HCT116 (cell line): ENCODE measurements at regions not wholly inside any gene's neighbourhood (a gene's known extent, or its start where the extent isn't known, plus 50 kb on each side); places are given as distances from the start of the nearest gene placed in this dataset.

Experiments used
- ATAC-seq: fragments of 200-7000 bp; cut with Tn5 transposase; 2 replicates; pipeline ENCODE4 v1.9.1; 2020; ENCODE audit warnings: mild to moderate bottlenecking, moderate library complexity
- BruUV-seq: library from RNA; stranded (reverse); fragments of 400-500 nt; replicated peaks from 2 replicates; lab custom pipeline; 2021; lab: Mats Ljungman, UMichigan
- CTCF ChIA-PET: fragments of 300-600 bp; sonication (Branson Sonifier 250); formaldehyde crosslinking; loops from one replicate; lab custom pipeline; 2021; ENCODE audit warnings: antibody characterized with exemption; lab: Charles Lee
- POLR2A ChIA-PET: fragments of 300-600, 350-600 bp; sonication (Branson Sonifier 250); formaldehyde crosslinking; loops from one replicate; lab custom pipeline; 2021; ENCODE audit warnings: antibody characterized with exemption; lab: Charles Lee
- RAD21 ChIA-PET, 2 experiments: fragments of 300-600 bp; sonication (Branson Sonifier 250); formaldehyde crosslinking; loops; one replicate each; lab custom pipeline; 2023; ENCODE audit warnings: low total read pairs in 2 of 2; ENCODE audit not compliant: uncharacterized antibody in 2 of 2, unreplicated experiment in 2 of 2, low non-redundant PET in 1 of 2; lab: Charles Lee
- DNase-seq: peaks from one replicate; pipeline ENCODE4 v3.0.0-alpha.2; 2010; ENCODE audit warnings: low read depth, low spot score
- H2AFZ ChIP-seq: fragments of 200-600 bp; shearing (Covaris generic), sonication (generic); 2 replicates; pipeline ENCODE4 v1.6.1; 2017; ENCODE audit warnings: low read depth, mixed run types, mixed read lengths, antibody characterized with exemption, low read length; ENCODE audit not compliant: poor library complexity, severe bottlenecking
- H3K27ac ChIP-seq: 2 replicates; pipeline ENCODE4 v1.5.1; 2012; ENCODE audit warnings: low read depth, low read length
- H3K27me3 ChIP-seq: fragments of 200-600 bp; sonication (generic); 2 replicates; pipeline ENCODE4 v1.6.1; 2016; ENCODE audit warnings: mixed run types, low read length, mixed read lengths; ENCODE audit not compliant: insufficient read depth
- H3K36me3 ChIP-seq, 2 experiments: fragments of 200-500 bp in 1 of 2; fragments of 200-600 bp in 1 of 2; sonication (Bioruptor generic) in 1 of 2; sonication (generic) in 1 of 2; 2 replicates each; pipeline versions ENCODE4 v1.5.1 to v1.6.1; 2014 to 2016; ENCODE audit warnings: low read length in 2 of 2, inconsistent platforms in 1 of 2, mixed read lengths in 1 of 2, mixed run types in 1 of 2; ENCODE audit not compliant: insufficient read depth in 2 of 2, control insufficient read depth in 1 of 2
- H3K4me1 ChIP-seq, 2 experiments: fragments of 200-600 bp in 1 of 2; sonication (generic) in 1 of 2; 2 replicates each; pipeline versions ENCODE4 v1.5.1 to v1.6.1; 2012 to 2017; ENCODE audit warnings: low read length in 2 of 2, inconsistent platforms in 1 of 2, mild to moderate bottlenecking in 1 of 2, mixed read lengths in 1 of 2, mixed run types in 1 of 2, moderate library complexity in 1 of 2; ENCODE audit not compliant: insufficient read depth in 2 of 2, control insufficient read depth in 1 of 2
- H3K4me2 ChIP-seq: fragments of 200-600 bp; sonication (generic); 2 replicates; pipeline ENCODE4 v1.6.1; 2017; ENCODE audit warnings: mixed run types, low read length, mixed read lengths
- H3K4me3 ChIP-seq, 2 experiments: fragments of 200-600 bp in 1 of 2; sonication (generic) in 1 of 2; replicated peaks in 1 of 2; 2 replicates each; pipeline ENCODE4 v1.5.1; 2011 to 2016; ENCODE audit warnings: low read length in 2 of 2, control low read depth in 1 of 2, low read depth in 1 of 2, mild to moderate bottlenecking in 1 of 2, mixed read lengths in 1 of 2, mixed run types in 1 of 2
- H3K79me2 ChIP-seq: fragments of 200-600 bp; sonication (generic); 2 replicates; pipeline ENCODE4 v1.6.1; 2017; ENCODE audit warnings: mild to moderate bottlenecking, mixed run types, low read length, moderate library complexity, mixed read lengths; ENCODE audit not compliant: insufficient read depth
- H3K9ac ChIP-seq: fragments of 200-600 bp; sonication (generic); 2 replicates; pipeline ENCODE4 v1.6.1; 2016; ENCODE audit warnings: low read length, mixed read lengths
- H3K9me2 ChIP-seq: fragments of 200-600 bp; sonication (generic), shearing (Covaris generic); 2 replicates; pipeline ENCODE4 v1.6.1; 2017; ENCODE audit warnings: mixed run types, mild to moderate bottlenecking, moderate library complexity; ENCODE audit not compliant: insufficient read depth
- H3K9me3 ChIP-seq, 2 experiments: fragments of 200-500 bp in 1 of 2; fragments of 200-600 bp in 1 of 2; sonication (Bioruptor generic) in 1 of 2; sonication (generic) in 1 of 2; 2 replicates each; pipeline ENCODE4 v1.6.1; 2014 to 2017; ENCODE audit warnings: low read length in 2 of 2, mixed read lengths in 2 of 2, inconsistent platforms in 1 of 2, low read depth in 1 of 2, mild to moderate bottlenecking in 1 of 2, mixed run types in 1 of 2, moderate library complexity in 1 of 2; ENCODE audit not compliant: control insufficient read depth in 1 of 2, insufficient read depth in 1 of 2
- H4K20me1 ChIP-seq: fragments of 200-600 bp; sonication (generic), shearing (Covaris generic); 2 replicates; pipeline ENCODE4 v1.6.1; 2017; ENCODE audit warnings: mixed run types, mild to moderate bottlenecking, moderate library complexity; ENCODE audit not compliant: insufficient read depth
- ATF3 ChIP-seq: IDR thresholded peaks from 2 replicates; pipeline ENCODE4 v1.6.1; 2012
- CBX3 ChIP-seq: IDR thresholded peaks from 2 replicates; pipeline ENCODE4 v1.6.1; 2012; ENCODE audit warnings: low read depth
- CEBPB ChIP-seq: IDR thresholded peaks from 2 replicates; pipeline ENCODE4 v1.6.1; 2012; ENCODE audit warnings: low read depth
- CTCF ChIP-seq, 3 experiments: fragments of 200-600 bp in 1 of 3; sonication (generic) in 1 of 3; IDR thresholded peaks in 2 of 3; conservative IDR thresholded peaks in 1 of 3; 2 replicates each; pipeline ENCODE4 v1.5.1; 2012 to 2017; ENCODE audit warnings: low read depth in 2 of 3, low read length in 2 of 3, antibody characterized with exemption in 1 of 3, borderline replicate concordance in 1 of 3, control low read depth in 1 of 3, mild to moderate bottlenecking in 1 of 3, mixed read lengths in 1 of 3, mixed run types in 1 of 3, moderate library complexity in 1 of 3; ENCODE audit not compliant: insufficient read depth in 1 of 3
- EGR1 ChIP-seq: IDR thresholded peaks from 2 replicates; pipeline ENCODE4 v1.6.1; 2012; ENCODE audit warnings: low read depth
- EZH2 ChIP-seq: fragments of 200-600 bp; sonication (generic); IDR thresholded peaks from 2 replicates; pipeline ENCODE4 v1.6.1; 2017; ENCODE audit warnings: antibody characterized with exemption, mixed run types
- FOSL1 ChIP-seq: IDR thresholded peaks from 2 replicates; pipeline ENCODE4 v1.6.1; 2012; ENCODE audit warnings: low read depth
- JUND ChIP-seq: IDR thresholded peaks from 2 replicates; pipeline ENCODE4 v1.6.1; 2012
- MAX ChIP-seq: IDR thresholded peaks from 2 replicates; pipeline ENCODE4 v1.6.1; 2012
- POLR2AphosphoS5 ChIP-seq: IDR thresholded peaks from 2 replicates; pipeline ENCODE4 v1.6.1; 2011; ENCODE audit warnings: mild to moderate bottlenecking, low read depth, low read length, moderate library complexity
- SP1 ChIP-seq: IDR thresholded peaks from 2 replicates; pipeline ENCODE4 v1.6.1; 2012; ENCODE audit warnings: low read depth
- SRF ChIP-seq: IDR thresholded peaks from 2 replicates; pipeline ENCODE4 v1.6.1; 2012; ENCODE audit warnings: low read depth
- YY1 ChIP-seq: IDR thresholded peaks from 2 replicates; pipeline ENCODE4 v1.6.1; 2011; ENCODE audit warnings: low read length, low read depth, moderate library complexity, mild to moderate bottlenecking; ENCODE audit not compliant: insufficient replicate concordance; ENCODE audit errors: extremely low read depth
- ZBTB33 ChIP-seq: IDR thresholded peaks from 2 replicates; pipeline ENCODE4 v1.6.1; 2011; ENCODE audit warnings: mild to moderate bottlenecking, low read length, moderate library complexity; ENCODE audit not compliant: insufficient replicate concordance; ENCODE audit errors: extremely low read depth
- ZFX ChIP-seq: fragments of 450-650 bp; IDR thresholded peaks from 2 replicates; pipeline ENCODE4 v1.6.1; 2017
- ZNF274 ChIP-seq: fragments of 200-500 bp; sonication (Bioruptor generic); IDR thresholded peaks from 2 replicates; pipeline ENCODE4 v1.6.1; 2014; ENCODE audit warnings: mild to moderate bottlenecking, low read depth, low read length, inconsistent platforms
- intact Hi-C: fragments of 100-400 bp; cut with micrococcal nuclease; formaldehyde crosslinking; loops from 2 replicates; pipeline ENCODE4 v1.10.0; 2022
- TF ChIP-seq, protein P1 (sequence below): IDR thresholded peaks from 2 replicates; pipeline ENCODE4 v1.6.1; 2012; ENCODE audit warnings: low read depth

GRCh38 chr10:80771902-80772555 lies 234.3 kb downstream of the SH2D4B start:
- intact Hi-C loops = no loop called here
- Histone ChIP-seq H3K27me3 (peaks cover 11% of the 10 kb centered on the region; the same call in 1 of the 2 replicates), H4K20me1 (no peaks in the 10 kb centered on the region), H3K27ac (no peak overlapping the region), H3K9me2 (no peaks in the 10 kb centered on the region), H3K4me3 (no peak overlapping the region), H3K9me3 (no peaks in the 10 kb centered on the region), H3K36me3 (no peaks in the 10 kb centered on the region), H3K4me1 (no peaks in the 10 kb centered on the region), H3K4me2 (no peak overlapping the region), H2AFZ (no peak overlapping the region), H3K79me2 (no peaks in the 10 kb centered on the region), H3K9ac (no peak overlapping the region)
- BruUV-seq = no TSS peak
- ATAC-seq (no peak), DNase-seq (no peak)
- ChIA-PET CTCF (no interaction called here), POLR2A (no interaction called here), RAD21 (no interaction called here)
- TF ChIP-seq ZFX (no peak), SRF (no peak), SP1 (no peak), EZH2 (no peak), MAX (no peak), JUND (no peak), ZBTB33 (no peak), CBX3 (no peak), EGR1 (no peak), FOSL1 (no peak), YY1 (no peak), ATF3 (no peak), POLR2AphosphoS5 (no peak), CEBPB (no peak), CTCF (IDR thresholded peaks at IDR 0.05 in 2 of 3, conservative IDR thresholded peaks at IDR 0.05 in 1 of 3; ENCODE audit: borderline replicate concordance in 1 of 3, insufficient read depth in 1 of 3, low read depth in 2 of 3, low read length in 2 of 3) (no peak), ZNF274 (no peak)
- TF ChIP-seq, protein P1, sequence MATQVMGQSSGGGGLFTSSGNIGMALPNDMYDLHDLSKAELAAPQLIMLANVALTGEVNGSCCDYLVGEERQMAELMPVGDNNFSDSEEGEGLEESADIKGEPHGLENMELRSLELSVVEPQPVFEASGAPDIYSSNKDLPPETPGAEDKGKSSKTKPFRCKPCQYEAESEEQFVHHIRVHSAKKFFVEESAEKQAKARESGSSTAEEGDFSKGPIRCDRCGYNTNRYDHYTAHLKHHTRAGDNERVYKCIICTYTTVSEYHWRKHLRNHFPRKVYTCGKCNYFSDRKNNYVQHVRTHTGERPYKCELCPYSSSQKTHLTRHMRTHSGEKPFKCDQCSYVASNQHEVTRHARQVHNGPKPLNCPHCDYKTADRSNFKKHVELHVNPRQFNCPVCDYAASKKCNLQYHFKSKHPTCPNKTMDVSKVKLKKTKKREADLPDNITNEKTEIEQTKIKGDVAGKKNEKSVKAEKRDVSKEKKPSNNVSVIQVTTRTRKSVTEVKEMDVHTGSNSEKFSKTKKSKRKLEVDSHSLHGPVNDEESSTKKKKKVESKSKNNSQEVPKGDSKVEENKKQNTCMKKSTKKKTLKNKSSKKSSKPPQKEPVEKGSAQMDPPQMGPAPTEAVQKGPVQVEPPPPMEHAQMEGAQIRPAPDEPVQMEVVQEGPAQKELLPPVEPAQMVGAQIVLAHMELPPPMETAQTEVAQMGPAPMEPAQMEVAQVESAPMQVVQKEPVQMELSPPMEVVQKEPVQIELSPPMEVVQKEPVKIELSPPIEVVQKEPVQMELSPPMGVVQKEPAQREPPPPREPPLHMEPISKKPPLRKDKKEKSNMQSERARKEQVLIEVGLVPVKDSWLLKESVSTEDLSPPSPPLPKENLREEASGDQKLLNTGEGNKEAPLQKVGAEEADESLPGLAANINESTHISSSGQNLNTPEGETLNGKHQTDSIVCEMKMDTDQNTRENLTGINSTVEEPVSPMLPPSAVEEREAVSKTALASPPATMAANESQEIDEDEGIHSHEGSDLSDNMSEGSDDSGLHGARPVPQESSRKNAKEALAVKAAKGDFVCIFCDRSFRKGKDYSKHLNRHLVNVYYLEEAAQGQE = no peak
